ENCODE measurements at regions not wholly inside any gene's neighbourhood (a gene's known extent, or its start where the extent isn't known, plus 50 kb on each side); places are given as distances from the start of the nearest gene placed in this dataset.

- TF ChIP-seq EZH2 (IDR thresholded peaks at IDR 0.05; ENCODE audit: borderline replicate concordance) (no peak), CTCF (IDR thresholded peaks at IDR 0.05; ENCODE audit: poor library complexity) (no peak), EZH2phosphoT487 (IDR thresholded peaks at IDR 0.05; ENCODE audit: low read depth, severe bottlenecking, unreplicated experiment) (no peak)
Measured at GRCh38 chr6:165096868-165097267, 212.5 kb downstream of the C6orf118 start.
